Right lobe of liver (tissue), 4 donors: ENCODE measurements at regions not wholly inside any gene's neighbourhood (a gene's known extent, or its start where the extent isn't known, plus 50 kb on each side); places are given as distances from the start of the nearest gene placed in this dataset.

Source experiments
- CTCF ChIP-seq, 4 donors: fragments of 200-600 bp in 3 of 4; fragments of 450-650 bp in 1 of 4; IDR thresholded peaks; one replicate each; pipeline versions ENCODE4 v1.5.1 to v1.8.0; 2016 to 2022; ENCODE audit warnings: antibody characterized with exemption in 4 of 4, mild to moderate bottlenecking in 2 of 4
- POLR2A ChIP-seq: fragments of 450-650 bp; IDR thresholded peaks from one replicate; pipeline ENCODE4 v1.6.1; 2017; ENCODE audit warnings: antibody characterized with exemption, mild to moderate bottlenecking
- donor health status: DM: no; HTN: no; CAD: no.
- donor health status: DM: no; HTN: no; CAD: no.
- donor health status: DM: no; HTN: yes; CAD: no.

GRCh38 chr20:24095303-24095702, 106.7 kb upstream of the GGTLC1 start:
- TF ChIP-seq CTCF (IDR thresholded peaks at IDR 0.05) (no peak), POLR2A (no peak)
